ENCODE measurements at regions not wholly inside any gene's neighbourhood (a gene's known extent, or its start where the extent isn't known, plus 50 kb on each side); places are given as distances from the start of the nearest gene placed in this dataset.

- Mint-ChIP-seq H3K9me3 (peaks cover 0 to 3% (median 0%) of the 10 kb centered on the region in 8 donors), H3K27me3 (peaks cover 2 to 3% of the 10 kb centered on the region in 2 donors), H3K4me1 (no peaks in the 10 kb centered on the region), H3K36me3 (no peaks in the 10 kb centered on the region), H3K4me3 (no peak overlapping the region), H3K27ac (no peak overlapping the region)
- DNase-seq: no peak
- Histone ChIP-seq H3K36me3 (ENCODE audit: insufficient read depth, low read length) (no peaks in the 10 kb centered on the region), H3K9me3 (ENCODE audit: control insufficient read depth in 1 of 2, low read length in 2 of 2) (no peaks in the 10 kb centered on the region), H3K4me1 (ENCODE audit: insufficient read depth, low read length) (no peaks in the 10 kb centered on the region), H3K27ac (ENCODE audit: low read depth, low read length) (no peak overlapping the region), H3K27me3 (ENCODE audit: insufficient read depth, low read length) (no peaks in the 10 kb centered on the region), H3K4me3 (ENCODE audit: low read length in 2 of 2) (no peak overlapping the region)
- intact Hi-C loops (cut with micrococcal nuclease): no loop called here
- POLR2A ChIA-PET (ENCODE audit: partially characterized antibody): no interaction called here
- CTCF ChIA-PET (ENCODE audit: partially characterized antibody): no interaction called here
These were observed 92.2 kb upstream of the SLC28A3 start for GRCh38 chr9:84432746-84433145.

- Mint-ChIP-seq H3K27me3 (peaks cover 2 to 3% of the 10 kb centered on the region in 2 donors), H3K4me3 (no peak overlapping the region)
- intact Hi-C loops (cut with micrococcal nuclease): no loop called here
These were observed 95.3 kb upstream of the SLC28A3 start for GRCh38 chr9:84435902-84436301.

GRCh38 chr9:84436386-84437109 lies 96.0 kb upstream of the SLC28A3 start:
- intact Hi-C loops (cut with micrococcal nuclease): no loop called here
- peaks cover 2 to 3% of the 10 kb centered on the region in 2 donors for H3K27me3 Mint-ChIP-seq
- ChIA-PET POLR2A (ENCODE audit: partially characterized antibody) (no interaction called here), CTCF (ENCODE audit: partially characterized antibody) (no interaction called here)
- no peak for DNase-seq
- no peak overlapping the region for H3K27ac Mint-ChIP-seq
- H3K4me3 Mint-ChIP-seq: no peak overlapping the region
- H3K36me3 Mint-ChIP-seq: no peaks in the 10 kb centered on the region
- Histone ChIP-seq H3K36me3 (ENCODE audit: insufficient read depth, low read length) (no peaks in the 10 kb centered on the region), H3K27ac (ENCODE audit: low read depth, low read length) (no peak overlapping the region), H3K27me3 (ENCODE audit: insufficient read depth, low read length) (no peaks in the 10 kb centered on the region), H3K4me3 (ENCODE audit: low read length in 2 of 2) (no peak overlapping the region), H3K9me3 (ENCODE audit: control insufficient read depth in 1 of 2, low read length in 2 of 2) (no peaks in the 10 kb centered on the region), H3K4me1 (ENCODE audit: insufficient read depth, low read length) (no peaks in the 10 kb centered on the region)
- H3K4me1 Mint-ChIP-seq: no peaks in the 10 kb centered on the region
- H3K9me3 Mint-ChIP-seq: peaks cover 0 to 3% (median 0%) of the 10 kb centered on the region in 8 donors

More at GRCh38 chr9:84435902-84436301, 95.3 kb upstream of the SLC28A3 start:
- Histone ChIP-seq H3K4me3 (ENCODE audit: low read length in 2 of 2) (no peak overlapping the region), H3K4me1 (ENCODE audit: insufficient read depth, low read length) (no peaks in the 10 kb centered on the region), H3K27ac (ENCODE audit: low read depth, low read length) (no peak overlapping the region), H3K36me3 (ENCODE audit: insufficient read depth, low read length) (no peaks in the 10 kb centered on the region), H3K9me3 (ENCODE audit: control insufficient read depth in 1 of 2, low read length in 2 of 2) (no peaks in the 10 kb centered on the region), H3K27me3 (ENCODE audit: insufficient read depth, low read length) (no peaks in the 10 kb centered on the region)
- ChIA-PET POLR2A (ENCODE audit: partially characterized antibody) (no interaction called here), CTCF (ENCODE audit: partially characterized antibody) (no interaction called here)
- no peak for DNase-seq
- H3K4me1 Mint-ChIP-seq: no peaks in the 10 kb centered on the region
- H3K9me3 Mint-ChIP-seq: peaks cover 0 to 3% (median 0%) of the 10 kb centered on the region in 8 donors
- H3K36me3 Mint-ChIP-seq: no peaks in the 10 kb centered on the region
- H3K27ac Mint-ChIP-seq: no peak overlapping the region

- H3K27me3 ChIP-seq (ENCODE audit: insufficient read depth, low read length): no peaks in the 10 kb centered on the region
- POLR2A ChIA-PET (ENCODE audit: partially characterized antibody): no interaction called here
- no peak overlapping the region for H3K27ac Mint-ChIP-seq
- no peaks in the 10 kb centered on the region for H3K4me1 ChIP-seq (ENCODE audit: insufficient read depth, low read length)
- H3K36me3 ChIP-seq (ENCODE audit: insufficient read depth, low read length): no peaks in the 10 kb centered on the region
- no peak overlapping the region for H3K4me3 Mint-ChIP-seq
- CTCF ChIA-PET (ENCODE audit: partially characterized antibody): no interaction called here
- H3K27me3 Mint-ChIP-seq: peaks cover 0 to 4% of the 10 kb centered on the region in 2 donors
- H3K4me3 ChIP-seq (ENCODE audit: low read length in 2 of 2): no peak overlapping the region
- H3K9me3 ChIP-seq (ENCODE audit: control insufficient read depth in 1 of 2, low read length in 2 of 2): no peaks in the 10 kb centered on the region
- H3K9me3 Mint-ChIP-seq: peaks cover 0 to 3% (median 0%) of the 10 kb centered on the region in 8 donors
- H3K36me3 Mint-ChIP-seq: no peaks in the 10 kb centered on the region
- no peak for DNase-seq
- H3K27ac ChIP-seq (ENCODE audit: low read depth, low read length): no peak overlapping the region
- intact Hi-C loops (cut with micrococcal nuclease): no loop called here
- H3K4me1 Mint-ChIP-seq: no peaks in the 10 kb centered on the region
These were observed 97.8 kb upstream of the SLC28A3 start for GRCh38 chr9:84438391-84438790.

- Histone ChIP-seq H3K27me3 (ENCODE audit: insufficient read depth, low read length) (no peaks in the 10 kb centered on the region), H3K4me3 (ENCODE audit: low read length in 2 of 2) (no peak overlapping the region), H3K4me1 (ENCODE audit: insufficient read depth, low read length) (no peaks in the 10 kb centered on the region), H3K36me3 (ENCODE audit: insufficient read depth, low read length) (no peaks in the 10 kb centered on the region), H3K27ac (ENCODE audit: low read depth, low read length) (no peak overlapping the region), H3K9me3 (ENCODE audit: control insufficient read depth in 1 of 2, low read length in 2 of 2) (no peaks in the 10 kb centered on the region)
- intact Hi-C loops (cut with micrococcal nuclease): no loop called here
- DNase-seq: no peak
- Mint-ChIP-seq H3K9me3 (peaks cover 0 to 2% (median 0%) of the 10 kb centered on the region in 8 donors), H3K4me3 (no peak overlapping the region), H3K27me3 (peaks cover 0 to 4% of the 10 kb centered on the region in 2 donors), H3K27ac (no peak overlapping the region), H3K36me3 (no peaks in the 10 kb centered on the region), H3K4me1 (no peaks in the 10 kb centered on the region)
- ChIA-PET CTCF (ENCODE audit: partially characterized antibody) (interaction anchor here (1.0 kb wide), 1 partner anchor 42 kb away, joined by 4 read pairs; no protein-coding TSS in a partner anchor), POLR2A (ENCODE audit: partially characterized antibody) (no interaction called here)
These were observed 98.7 kb upstream of the SLC28A3 start for GRCh38 chr9:84439250-84439649.

GRCh38 chr9:84442712-84443111 lies 102.2 kb upstream of the SLC28A3 start:
- Histone ChIP-seq H3K27ac (ENCODE audit: low read depth, low read length) (no peak overlapping the region), H3K9me3 (ENCODE audit: control insufficient read depth in 1 of 2, low read length in 2 of 2) (no peaks in the 10 kb centered on the region), H3K4me1 (ENCODE audit: insufficient read depth, low read length) (no peaks in the 10 kb centered on the region), H3K36me3 (ENCODE audit: insufficient read depth, low read length) (no peaks in the 10 kb centered on the region), H3K27me3 (ENCODE audit: insufficient read depth, low read length) (no peaks in the 10 kb centered on the region), H3K4me3 (ENCODE audit: low read length in 2 of 2) (no peak overlapping the region)
- POLR2A ChIA-PET (ENCODE audit: partially characterized antibody): interaction anchor here (0.6 kb wide), 1 partner anchor 1024 kb away, joined by 3 read pairs; no protein-coding TSS in a partner anchor
- Mint-ChIP-seq H3K4me1 (no peaks in the 10 kb centered on the region), H3K9me3 (peaks cover 0 to 2% (median 0%) of the 10 kb centered on the region in 8 donors), H3K27ac (no peak overlapping the region), H3K36me3 (no peaks in the 10 kb centered on the region), H3K27me3 (peaks cover 1 to 7% of the 10 kb centered on the region in 2 donors), H3K4me3 (no peak overlapping the region)
- DNase-seq: no peak
- intact Hi-C loops (cut with micrococcal nuclease): no loop called here
- CTCF ChIA-PET (ENCODE audit: partially characterized antibody): no interaction called here

GRCh38 chr9:84445737-84446136 lies 105.2 kb upstream of the SLC28A3 start:
- POLR2A ChIA-PET (ENCODE audit: partially characterized antibody): no interaction called here
- Mint-ChIP-seq H3K27me3 (peaks cover 1 to 7% of the 10 kb centered on the region in 2 donors), H3K4me1 (no peaks in the 10 kb centered on the region), H3K36me3 (no peaks in the 10 kb centered on the region), H3K9me3 (peaks cover 0 to 2% (median 0%) of the 10 kb centered on the region in 8 donors), H3K4me3 (no peak overlapping the region), H3K27ac (no peak overlapping the region)
- no peak overlapping the region for H3K27ac ChIP-seq (ENCODE audit: low read depth, low read length)
- no peaks in the 10 kb centered on the region for H3K27me3 ChIP-seq (ENCODE audit: insufficient read depth, low read length)
- no peaks in the 10 kb centered on the region for H3K4me1 ChIP-seq (ENCODE audit: insufficient read depth, low read length)
- H3K4me3 ChIP-seq (ENCODE audit: low read length in 2 of 2): no peak overlapping the region
- DNase-seq: no peak
- no peaks in the 10 kb centered on the region for H3K9me3 ChIP-seq (ENCODE audit: control insufficient read depth in 1 of 2, low read length in 2 of 2)
- CTCF ChIA-PET (ENCODE audit: partially characterized antibody): no interaction called here
- intact Hi-C loops (cut with micrococcal nuclease): no loop called here
- H3K36me3 ChIP-seq (ENCODE audit: insufficient read depth, low read length): no peaks in the 10 kb centered on the region
